ENCODE measurements at regions not wholly inside any gene's neighbourhood (a gene's known extent, or its start where the extent isn't known, plus 50 kb on each side); places are given as distances from the start of the nearest gene placed in this dataset.

DNA sequence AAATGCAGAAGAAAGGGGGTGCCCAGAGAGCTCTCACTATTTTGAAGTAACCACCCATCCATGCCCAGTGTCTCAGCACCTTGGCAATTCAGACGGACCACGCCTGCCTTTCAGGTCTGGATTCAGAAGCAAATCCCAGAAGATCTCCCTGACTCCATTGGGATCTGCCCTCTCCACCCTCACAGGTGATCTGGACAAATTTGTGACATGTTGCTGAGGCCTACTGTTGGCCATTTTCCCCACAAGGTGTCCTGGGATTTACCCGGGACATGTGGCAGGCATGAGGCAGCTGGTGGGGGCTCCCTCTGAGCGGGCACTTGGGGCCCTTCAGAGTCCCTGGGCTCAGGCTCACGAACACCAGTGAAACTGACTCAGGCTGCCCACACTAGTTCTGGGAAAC lies 51.9 kb upstream of the IYD start:
- CTCF ChIA-PET, result interaction anchor here (1.6 kb wide), 1 partner anchor 9 kb away, joined by 5 read pairs; no protein-coding TSS in a partner anchor
- POLR2A ChIA-PET, result no interaction called here
- Histone ChIP-seq H3K36me3 (ENCODE audit: control insufficient read depth, insufficient read depth, low read length) (no peaks in the 10 kb centered on the region), H3K27me3 (ENCODE audit: control insufficient read depth, insufficient read depth, low read length) (peaks cover 1% of the 10 kb centered on the region; the same call in 1 of the 2 replicates), H3K4me3 (ENCODE audit: low read depth, low read length) (no peak overlapping the region)
- TF ChIP-seq CTCF (IDR thresholded peaks at IDR 0.05; ENCODE audit: insufficient read depth, low read depth, low read length), result no peak
- DNase-seq (ENCODE audit: low read depth), result no peak

Data from BJ (cell line).